ENCODE measurements at regions not wholly inside any gene's neighbourhood (a gene's known extent, or its start where the extent isn't known, plus 50 kb on each side); places are given as distances from the start of the nearest gene placed in this dataset.

- DNase-seq (ENCODE audit: low read depth), result no peak
- TF ChIP-seq, protein P1, sequence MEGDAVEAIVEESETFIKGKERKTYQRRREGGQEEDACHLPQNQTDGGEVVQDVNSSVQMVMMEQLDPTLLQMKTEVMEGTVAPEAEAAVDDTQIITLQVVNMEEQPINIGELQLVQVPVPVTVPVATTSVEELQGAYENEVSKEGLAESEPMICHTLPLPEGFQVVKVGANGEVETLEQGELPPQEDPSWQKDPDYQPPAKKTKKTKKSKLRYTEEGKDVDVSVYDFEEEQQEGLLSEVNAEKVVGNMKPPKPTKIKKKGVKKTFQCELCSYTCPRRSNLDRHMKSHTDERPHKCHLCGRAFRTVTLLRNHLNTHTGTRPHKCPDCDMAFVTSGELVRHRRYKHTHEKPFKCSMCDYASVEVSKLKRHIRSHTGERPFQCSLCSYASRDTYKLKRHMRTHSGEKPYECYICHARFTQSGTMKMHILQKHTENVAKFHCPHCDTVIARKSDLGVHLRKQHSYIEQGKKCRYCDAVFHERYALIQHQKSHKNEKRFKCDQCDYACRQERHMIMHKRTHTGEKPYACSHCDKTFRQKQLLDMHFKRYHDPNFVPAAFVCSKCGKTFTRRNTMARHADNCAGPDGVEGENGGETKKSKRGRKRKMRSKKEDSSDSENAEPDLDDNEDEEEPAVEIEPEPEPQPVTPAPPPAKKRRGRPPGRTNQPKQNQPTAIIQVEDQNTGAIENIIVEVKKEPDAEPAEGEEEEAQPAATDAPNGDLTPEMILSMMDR (IDR thresholded peaks at IDR 0.05; ENCODE audit: insufficient read depth, low read length, poor library complexity, severe bottlenecking), result no peak
- Histone ChIP-seq H3K36me3 (ENCODE audit: control insufficient read depth, insufficient read depth, low read length) (no peaks in the 10 kb centered on the region), H3K27me3 (ENCODE audit: control insufficient read depth, insufficient read depth, low read length) (no peaks in the 10 kb centered on the region), H3K4me3 (ENCODE audit: low read depth, low read length) (no peak overlapping the region)
Measured at GRCh38 chr10:130491011-130491692, 355.0 kb downstream of the GLRX3 start.

GRCh38 chr10:130491693-130492050 is 355.5 kb downstream of the GLRX3 start:
- H3K27me3 ChIP-seq (ENCODE audit: control insufficient read depth, insufficient read depth, low read length), result no peaks in the 10 kb centered on the region
- TF ChIP-seq, protein P1 (IDR thresholded peaks at IDR 0.05; ENCODE audit: insufficient read depth, low read length, poor library complexity, severe bottlenecking), result no peak
- no peaks in the 10 kb centered on the region for H3K36me3 ChIP-seq (ENCODE audit: control insufficient read depth, insufficient read depth, low read length)
- no peak overlapping the region for H3K4me3 ChIP-seq (ENCODE audit: low read depth, low read length)
- no peak for DNase-seq (ENCODE audit: low read depth)

GRCh38 chr10:130492266-130492934 is 356.2 kb downstream of the GLRX3 start:
- TF ChIP-seq, protein P1 (IDR thresholded peaks at IDR 0.05; ENCODE audit: insufficient read depth, low read length, poor library complexity, severe bottlenecking), result no peak
- DNase-seq (ENCODE audit: low read depth), result no peak
- Histone ChIP-seq H3K4me3 (ENCODE audit: low read depth, low read length) (no peak overlapping the region), H3K36me3 (ENCODE audit: control insufficient read depth, insufficient read depth, low read length) (no peaks in the 10 kb centered on the region), H3K27me3 (ENCODE audit: control insufficient read depth, insufficient read depth, low read length) (no peaks in the 10 kb centered on the region)

DNA sequence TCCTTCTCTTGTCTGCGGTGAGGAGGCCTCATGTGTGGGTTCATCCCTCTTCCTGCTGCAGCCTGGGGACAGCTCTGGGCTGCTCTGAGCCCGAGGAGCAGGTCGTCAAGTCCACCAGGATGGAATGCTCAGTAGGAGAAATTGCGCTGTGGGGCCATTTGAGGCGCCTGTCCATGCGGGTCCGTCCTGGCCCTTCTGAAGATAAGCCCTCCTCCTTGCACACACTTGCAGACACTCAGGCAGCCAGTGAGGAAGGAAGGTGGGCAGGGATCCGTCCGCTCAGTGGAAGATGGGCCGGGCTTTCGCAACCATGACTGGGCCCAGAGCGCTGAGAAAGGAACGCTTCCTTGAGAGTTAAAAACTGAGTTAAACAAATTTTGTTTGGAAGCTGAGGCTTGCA is 356.8 kb downstream of the GLRX3 start:
- H3K4me3 ChIP-seq (ENCODE audit: low read depth, low read length), result no peak overlapping the region
- TF ChIP-seq, protein P1 (IDR thresholded peaks at IDR 0.05; ENCODE audit: insufficient read depth, low read length, poor library complexity, severe bottlenecking), result no peak
- no peak for DNase-seq (ENCODE audit: low read depth)
- no peaks in the 10 kb centered on the region for H3K27me3 ChIP-seq (ENCODE audit: control insufficient read depth, insufficient read depth, low read length)
- no peaks in the 10 kb centered on the region for H3K36me3 ChIP-seq (ENCODE audit: control insufficient read depth, insufficient read depth, low read length)

DNA sequence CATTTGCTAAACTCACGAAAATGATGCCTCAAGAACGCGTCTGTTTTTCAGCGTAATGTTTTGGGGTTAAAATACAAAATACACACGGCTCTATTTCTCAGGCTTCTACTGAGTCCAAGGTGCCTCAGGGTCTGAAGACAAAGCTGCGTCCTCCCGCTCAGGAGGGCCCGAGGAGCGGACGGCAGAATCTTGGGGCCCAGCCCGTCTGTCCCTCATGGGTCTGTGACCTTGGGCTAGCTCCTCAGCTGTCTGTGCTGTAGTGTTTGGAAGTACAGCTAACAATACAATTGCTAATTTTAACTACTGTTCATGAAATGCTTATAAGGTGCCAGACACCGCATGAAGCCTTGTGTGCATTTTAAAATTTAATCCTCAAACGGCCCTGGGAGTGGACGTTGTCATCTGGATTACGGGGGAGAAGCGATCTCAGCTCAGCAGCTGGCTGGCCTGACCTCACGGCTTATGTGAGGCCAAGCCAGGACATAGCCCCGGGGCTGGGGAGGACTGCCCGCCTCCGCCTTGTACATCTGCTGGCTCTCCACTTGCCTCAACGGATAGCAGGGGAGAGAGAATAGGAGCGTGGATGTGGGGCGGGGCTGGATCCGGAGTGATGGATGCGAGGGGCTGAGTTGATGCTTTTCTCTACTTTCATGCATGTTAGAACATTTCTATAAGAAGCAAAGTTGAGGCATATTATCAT is 357.4 kb downstream of the GLRX3 start:
- no peaks in the 10 kb centered on the region for H3K36me3 ChIP-seq (ENCODE audit: control insufficient read depth, insufficient read depth, low read length)
- TF ChIP-seq, protein P1 (IDR thresholded peaks at IDR 0.05; ENCODE audit: insufficient read depth, low read length, poor library complexity, severe bottlenecking), result no peak
- no peak overlapping the region for H3K4me3 ChIP-seq (ENCODE audit: low read depth, low read length)
- no peak for DNase-seq (ENCODE audit: low read depth)
- no peaks in the 10 kb centered on the region for H3K27me3 ChIP-seq (ENCODE audit: control insufficient read depth, insufficient read depth, low read length)
